Globus pallidus (tissue), 1 donor: ENCODE measurements at regions not wholly inside any gene's neighbourhood (a gene's known extent, or its start where the extent isn't known, plus 50 kb on each side); places are given as distances from the start of the nearest gene placed in this dataset.

Experiments
- DNase-seq: peaks from one replicate; pipeline ENCODE4 v3.0.0-alpha.2; 2015; ENCODE audit warnings: low spot score

- DNase-seq, result no peak
Measured at GRCh38 chr12:116381744-116382685, 104.5 kb upstream of the MED13L start.

- no peak for DNase-seq
Measured at GRCh38 chr12:116382686-116383530, 105.4 kb upstream of the MED13L start.

- no peak for DNase-seq
Measured at GRCh38 chr12:116384175-116384574, 106.7 kb upstream of the MED13L start.

GRCh38 chr12:116384691-116385485 lies 107.4 kb upstream of the MED13L start:
- no peak for DNase-seq

- DNase-seq, result no peak
Measured at GRCh38 chr12:116385486-116386217, 108.2 kb upstream of the MED13L start.

- DNase-seq, result no peak
Measured at GRCh38 chr12:116389326-116389725, 111.8 kb upstream of the MED13L start.

GRCh38 chr12:116389990-116390389 lies 112.5 kb upstream of the MED13L start:
- no peak for DNase-seq

- DNase-seq, result no peak
Measured at GRCh38 chr12:116390401-116391335, 113.2 kb upstream of the MED13L start.

- no peak for DNase-seq
Measured at GRCh38 chr12:116391501-116391900, 114.0 kb upstream of the MED13L start.

- DNase-seq, result no peak
Measured at GRCh38 chr12:116392061-116392460, 114.6 kb upstream of the MED13L start.

- DNase-seq, result no peak
Measured at GRCh38 chr12:116393255-116393654, 115.8 kb upstream of the MED13L start.

GRCh38 chr12:116393859-116394650 lies 116.6 kb upstream of the MED13L start:
- no peak for DNase-seq

- DNase-seq, result no peak
Measured at GRCh38 chr12:116395396-116395795, 117.9 kb upstream of the MED13L start.

GRCh38 chr12:116397148-116397547 lies 119.7 kb upstream of the MED13L start:
- no peak for DNase-seq

- DNase-seq, result no peak
Measured at GRCh38 chr12:116398193-116398592, 120.7 kb upstream of the MED13L start.

- DNase-seq, result no peak
Measured at GRCh38 chr12:116399055-116399454, 121.6 kb upstream of the MED13L start.

- DNase-seq, result peak; percentile 42
Measured at GRCh38 chr12:116400636-116401372, 123.3 kb upstream of the MED13L start.

- DNase-seq, result no peak
Measured at GRCh38 chr12:116401565-116401964, 124.1 kb upstream of the MED13L start.
